CD4-positive, alpha-beta T cell (primary cell): ENCODE measurements at regions not wholly inside any gene's neighbourhood (a gene's known extent, or its start where the extent isn't known, plus 50 kb on each side); places are given as distances from the start of the nearest gene placed in this dataset.

Experiments used
- ATAC-seq: fragments of 200-7000 bp; cut with Tn5 transposase; one replicate; pipeline ENCODE4 v1.10.0; 2022; ENCODE audit warnings: mild to moderate bottlenecking; ENCODE audit not compliant: poor library complexity
- CTCF ChIA-PET: fragments of 350-600 bp; sonication (Branson Sonifier 250); formaldehyde crosslinking; loops from one replicate; lab custom pipeline; 2021; ENCODE audit warnings: antibody characterized with exemption, inconsistent platforms; lab: Charles Lee
- POLR2A ChIA-PET: fragments of 350-600 bp; sonication (Branson Sonifier 250); formaldehyde crosslinking; loops from one replicate; lab custom pipeline; 2021; ENCODE audit warnings: antibody characterized with exemption, inconsistent platforms; lab: Charles Lee
- DNase-seq, 14 experiments: peaks; one replicate each; pipeline ENCODE4 v3.0.0-alpha.2; 2013 to 2020; ENCODE audit warnings: mixed read lengths in 2 of 14
- H3K27ac ChIP-seq, 2 donors: one replicate each; pipeline versions ENCODE4 v1.5.1 to v1.7.0; 2013; ENCODE audit warnings: low read length in 2 of 2, low read depth in 1 of 2, mild to moderate bottlenecking in 1 of 2
- H3K27me3 ChIP-seq, 2 experiments: 1 replicate in 1 of 2; 2 replicates in 1 of 2; pipeline versions ENCODE4 v1.6.1 to v1.7.0; 2013; ENCODE audit warnings: low read length in 2 of 2, control low read depth in 1 of 2, mild to moderate bottlenecking in 1 of 2, moderate library complexity in 1 of 2; ENCODE audit not compliant: insufficient read depth in 2 of 2, control insufficient read depth in 1 of 2
- H3K36me3 ChIP-seq: one replicate; pipeline ENCODE4 v1.6.1; 2013; ENCODE audit warnings: low read length, control low read depth; ENCODE audit not compliant: insufficient read depth
- H3K4me1 ChIP-seq: one replicate; pipeline ENCODE4 v1.6.1; 2013; ENCODE audit warnings: low read length, control low read depth; ENCODE audit not compliant: insufficient read depth
- H3K4me3 ChIP-seq: one replicate; pipeline ENCODE4 v1.5.1; 2013; ENCODE audit warnings: mild to moderate bottlenecking, low read length, moderate library complexity
- H3K9me3 ChIP-seq, 2 experiments: 1 replicate in 1 of 2; 2 replicates in 1 of 2; pipeline versions ENCODE4 v1.6.1 to v1.7.0; 2013; ENCODE audit warnings: low read length in 2 of 2, mild to moderate bottlenecking in 2 of 2, control low read depth in 1 of 2, moderate library complexity in 1 of 2; ENCODE audit not compliant: control insufficient read depth in 1 of 2, insufficient read depth in 1 of 2
- H3K27ac Mint-ChIP-seq: one replicate; pipeline ENCODE4 v1.8.0; 2020; ENCODE audit warnings: mixed read lengths
- H3K27me3 Mint-ChIP-seq: one replicate; pipeline ENCODE4 v1.8.0; 2021; ENCODE audit warnings: mixed read lengths
- H3K36me3 Mint-ChIP-seq: one replicate; pipeline ENCODE4 v1.8.0; 2021; ENCODE audit warnings: low read depth, mixed read lengths
- H3K4me1 Mint-ChIP-seq: one replicate; pipeline ENCODE4 v1.8.0; 2021; ENCODE audit warnings: low read depth, mixed read lengths
- H3K4me3 Mint-ChIP-seq: one replicate; pipeline ENCODE4 v1.8.0; 2020; ENCODE audit warnings: mild to moderate bottlenecking, mixed read lengths
- H3K9me3 Mint-ChIP-seq: one replicate; pipeline ENCODE4 v1.8.0; 2020; ENCODE audit warnings: mixed read lengths
- CTCF ChIP-seq: fragments of 200-600 bp; IDR thresholded peaks from one replicate; pipeline ENCODE4 v1.8.0; 2022; ENCODE audit warnings: antibody characterized with exemption, mild to moderate bottlenecking
- intact Hi-C, 2 experiments: fragments of 100-400 bp; cut with DNase I in 1 of 2; cut with micrococcal nuclease in 1 of 2; formaldehyde crosslinking; loops; one replicate each; pipeline versions ENCODE4 v1.15.1 to v1.9.0; 2023 to 2025; cut with DNase I, micrococcal nuclease

- Histone ChIP-seq H3K9me3 (no peaks in the 10 kb centered on the region), H3K36me3 (no peaks in the 10 kb centered on the region), H3K4me1 (no peaks in the 10 kb centered on the region), H3K4me3 (no peak overlapping the region), H3K27me3 (no peaks in the 10 kb centered on the region), H3K27ac (no peak overlapping the region)
- no peaks in the 10 kb centered on the region for H3K27me3 Mint-ChIP-seq
- intact Hi-C loops = no loop called here
- H3K36me3 Mint-ChIP-seq = no peaks in the 10 kb centered on the region
- ATAC-seq (no peak), DNase-seq (no peak)
- ChIA-PET CTCF (no interaction called here), POLR2A (no interaction called here)
- no peak overlapping the region for H3K4me3 Mint-ChIP-seq
- no peak overlapping the region for H3K27ac Mint-ChIP-seq
- no peak for TF ChIP-seq CTCF
- no peaks in the 10 kb centered on the region for H3K4me1 Mint-ChIP-seq
- H3K9me3 Mint-ChIP-seq = no peaks in the 10 kb centered on the region
Measured at GRCh38 chr5:82863266-82863665, 213.9 kb downstream of the TMEM167A start.

GRCh38 chr5:82862711-82863110, 214.5 kb downstream of the TMEM167A start:
- ChIA-PET POLR2A (no interaction called here), CTCF (no interaction called here)
- H3K4me3 Mint-ChIP-seq = no peak overlapping the region
- no peaks in the 10 kb centered on the region for H3K27me3 ChIP-seq
- H3K27me3 Mint-ChIP-seq = no peaks in the 10 kb centered on the region
- ATAC-seq = no peak
- intact Hi-C loops = no loop called here
- H3K4me1 ChIP-seq = no peaks in the 10 kb centered on the region
- H3K36me3 Mint-ChIP-seq = no peaks in the 10 kb centered on the region
- no peak for DNase-seq
- no peak overlapping the region for H3K27ac Mint-ChIP-seq
- H3K4me3 ChIP-seq = no peak overlapping the region
- TF ChIP-seq CTCF = no peak
- no peaks in the 10 kb centered on the region for H3K4me1 Mint-ChIP-seq
- H3K27ac ChIP-seq = no peak overlapping the region
- H3K9me3 ChIP-seq = no peaks in the 10 kb centered on the region
- H3K9me3 Mint-ChIP-seq = no peaks in the 10 kb centered on the region
- no peaks in the 10 kb centered on the region for H3K36me3 ChIP-seq

GRCh38 chr5:82862261-82862660, 214.9 kb downstream of the TMEM167A start:
- Mint-ChIP-seq H3K9me3 (no peaks in the 10 kb centered on the region), H3K36me3 (no peaks in the 10 kb centered on the region), H3K4me3 (no peak overlapping the region), H3K27ac (no peak overlapping the region), H3K4me1 (no peaks in the 10 kb centered on the region), H3K27me3 (no peaks in the 10 kb centered on the region)
- no peaks in the 10 kb centered on the region for H3K4me1 ChIP-seq
- no peak overlapping the region for H3K4me3 ChIP-seq
- no peak overlapping the region for H3K27ac ChIP-seq
- intact Hi-C loops = no loop called here
- no peaks in the 10 kb centered on the region for H3K36me3 ChIP-seq
- POLR2A ChIA-PET = no interaction called here
- H3K27me3 ChIP-seq = no peaks in the 10 kb centered on the region
- no peak for ATAC-seq
- H3K9me3 ChIP-seq = no peaks in the 10 kb centered on the region
- no peak for TF ChIP-seq CTCF
- CTCF ChIA-PET = no interaction called here
- no peak for DNase-seq
